Ecto neural progenitor cell (in vitro differentiated cells): ENCODE measurements at regions not wholly inside any gene's neighbourhood (a gene's known extent, or its start where the extent isn't known, plus 50 kb on each side); places are given as distances from the start of the nearest gene placed in this dataset.
A peak's percentile ranks its signal among the peaks of the same experiment; 100 is the strongest.
"Not testable (repeated sequence)": the region's sequence is repeated elsewhere in the genome, so short reads cannot be mapped to it uniquely, and the experiment has no call there.

Experiments
- DNase-seq: peaks from one replicate; pipeline ENCODE4 v3.0.0-alpha.2; 2018; ENCODE audit warnings: low spot score

GRCh38 chr15:24835301-24835700 lies 119.5 kb upstream of the SNRPN start:
- no peak for DNase-seq

GRCh38 chr15:24848050-24848449 lies 106.7 kb upstream of the SNRPN start:
- peak; percentile 73 for DNase-seq

- DNase-seq: peak; percentile 89
Observed at GRCh38 chr15:24856397-24857390, 98.1 kb upstream of the SNRPN start.

- no peak for DNase-seq
Observed at GRCh38 chr15:24857763-24858162, 97.0 kb upstream of the SNRPN start.

- DNase-seq: not testable (repeated sequence)
Observed at GRCh38 chr15:24858183-24858582, 96.6 kb upstream of the SNRPN start.

GRCh38 chr15:24858737-24859601 lies 95.8 kb upstream of the SNRPN start:
- DNase-seq: peak; percentile 64

- no peak for DNase-seq
Observed at GRCh38 chr15:24861014-24861690, 93.6 kb upstream of the SNRPN start.

- DNase-seq: no peak
Observed at GRCh38 chr15:24862726-24863521, 91.9 kb upstream of the SNRPN start.

- no peak for DNase-seq
Observed at GRCh38 chr15:24865303-24865702, 89.5 kb upstream of the SNRPN start.

GRCh38 chr15:24877174-24877573 lies 77.6 kb upstream of the SNRPN start:
- DNase-seq: no peak

- DNase-seq: no peak
Observed at GRCh38 chr15:24878153-24878552, 76.6 kb upstream of the SNRPN start.

- DNase-seq: no peak
Observed at GRCh38 chr15:24879492-24879891, 75.3 kb upstream of the SNRPN start.

GRCh38 chr15:24880663-24881062 lies 74.1 kb upstream of the SNRPN start:
- no peak for DNase-seq

GRCh38 chr15:24886538-24886937 lies 68.2 kb upstream of the SNRPN start:
- DNase-seq: no peak

GRCh38 chr15:24898715-24899272 lies 56.0 kb upstream of the SNRPN start:
- no peak for DNase-seq

GRCh38 chr15:24899367-24899766 lies 55.4 kb upstream of the SNRPN start:
- no peak for DNase-seq

- no peak for DNase-seq
Observed at GRCh38 chr15:24899795-24900194, 55.0 kb upstream of the SNRPN start.

- no peak for DNase-seq
Observed at GRCh38 chr15:24901409-24901808, 53.4 kb upstream of the SNRPN start.
